GM21723 (cell line): ENCODE measurements at regions not wholly inside any gene's neighbourhood (a gene's known extent, or its start where the extent isn't known, plus 50 kb on each side); places are given as distances from the start of the nearest gene placed in this dataset.

Source experiments
- ATAC-seq: cut with Tn5 transposase; IDR thresholded peaks from one replicate; pipeline ENCODE4 v1.9.1; 2021; ENCODE audit warnings: mild to moderate bottlenecking, moderate library complexity; ENCODE audit not compliant: unreplicated experiment

DNA sequence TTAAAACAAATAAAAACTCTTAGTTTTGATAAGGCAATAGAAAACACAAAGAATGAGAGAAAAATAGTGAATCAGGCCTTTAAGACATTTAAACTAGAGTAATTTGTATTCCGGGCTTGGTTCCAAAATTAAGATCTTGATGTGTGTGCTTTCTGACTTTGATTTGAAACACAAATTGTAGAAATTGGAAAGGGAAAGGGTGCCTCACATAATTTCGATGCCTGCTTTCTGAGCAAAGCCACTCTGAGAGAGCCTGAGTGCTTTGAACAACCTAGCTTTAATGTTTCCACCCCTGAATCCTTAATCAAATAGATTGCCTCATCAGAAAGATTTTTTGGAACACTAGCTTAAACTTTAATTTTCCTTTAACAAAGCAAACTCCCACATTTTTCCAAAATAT lies 666.8 kb downstream of the PCDH18 start:
- no peak for ATAC-seq

DNA sequence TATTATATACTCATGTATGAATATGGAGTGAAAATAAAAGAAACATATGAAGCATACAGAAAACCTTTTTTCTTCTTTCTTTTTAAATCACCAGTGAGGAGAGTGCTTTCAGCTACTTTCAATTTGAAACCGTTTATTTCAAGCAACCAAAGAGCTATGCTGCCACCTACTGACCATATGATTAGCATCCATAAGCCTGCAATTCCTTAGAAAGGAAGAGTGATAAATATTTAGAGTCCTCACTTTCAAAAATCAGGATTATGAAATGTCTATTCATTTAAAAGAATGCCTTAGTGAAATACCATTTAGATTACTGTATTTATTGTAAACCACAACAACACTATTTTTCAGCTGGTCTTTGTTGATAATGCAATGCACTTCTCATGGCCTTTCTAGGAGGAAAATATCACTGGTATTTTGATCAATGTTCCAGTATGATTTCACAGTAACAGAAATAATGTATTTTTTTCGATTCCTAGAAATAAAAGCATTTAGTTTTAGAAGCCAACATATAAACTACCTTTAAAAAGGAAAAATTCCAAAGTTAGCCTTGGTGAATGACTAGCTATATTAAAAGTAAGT lies 667.6 kb downstream of the PCDH18 start:
- peak; percentile 97 for ATAC-seq

DNA sequence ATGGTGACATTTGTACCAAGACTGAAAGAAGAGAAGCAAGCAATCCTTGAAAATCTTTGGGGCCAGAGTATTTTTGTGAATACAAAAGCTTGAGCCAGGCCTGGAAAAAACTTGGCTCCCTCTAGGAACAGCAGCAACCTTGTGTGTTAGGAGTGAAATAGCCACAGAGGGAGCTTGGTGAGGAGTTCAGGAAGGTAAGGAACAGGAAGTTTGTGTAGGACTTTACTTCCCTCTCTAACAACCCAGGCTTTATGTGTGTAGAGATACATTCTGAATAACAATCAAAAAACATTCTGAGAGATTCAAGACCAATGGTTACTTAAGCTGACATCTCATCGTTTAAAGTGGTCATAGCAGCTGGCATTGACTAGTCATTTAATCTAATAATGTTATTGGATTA lies 668.5 kb downstream of the PCDH18 start:
- ATAC-seq, result no peak

DNA sequence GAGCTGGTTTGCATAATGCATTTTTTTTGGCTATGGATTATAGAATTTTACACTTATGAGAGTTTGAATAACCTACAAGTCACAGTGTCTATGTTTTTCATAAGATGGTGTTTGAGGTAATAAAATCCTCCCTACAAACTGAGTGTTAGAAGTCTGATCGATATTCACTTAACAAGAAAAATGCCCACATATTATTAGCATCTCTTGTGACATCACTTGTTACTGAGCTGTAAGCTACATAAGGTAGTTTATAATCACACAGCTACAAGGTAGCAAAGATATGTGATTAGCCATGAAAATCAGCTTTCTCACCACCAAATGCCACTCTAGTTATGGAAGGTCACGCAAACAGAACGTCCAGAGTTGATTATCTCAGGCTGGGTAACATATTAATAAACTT lies 669.6 kb downstream of the PCDH18 start:
- no peak for ATAC-seq

DNA sequence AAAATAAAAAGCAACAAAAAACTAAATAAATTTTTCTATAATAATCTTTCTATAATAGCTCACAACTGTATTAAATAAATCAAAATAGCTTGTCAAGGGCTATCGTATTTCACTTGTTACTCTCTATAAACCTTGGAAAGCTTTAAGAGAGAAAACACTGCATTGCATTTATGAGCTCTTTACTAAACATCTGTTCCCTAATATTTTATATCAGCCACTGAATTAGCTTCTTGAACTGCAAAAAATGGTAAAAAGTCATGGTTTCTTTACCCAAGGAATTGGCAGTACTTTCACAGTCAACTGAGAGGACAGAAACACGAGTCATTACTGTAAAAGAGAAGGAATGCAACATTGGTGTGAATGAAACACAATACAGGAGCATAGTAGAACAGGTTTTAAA lies 671.2 kb downstream of the PCDH18 start:
- ATAC-seq, result no peak

DNA sequence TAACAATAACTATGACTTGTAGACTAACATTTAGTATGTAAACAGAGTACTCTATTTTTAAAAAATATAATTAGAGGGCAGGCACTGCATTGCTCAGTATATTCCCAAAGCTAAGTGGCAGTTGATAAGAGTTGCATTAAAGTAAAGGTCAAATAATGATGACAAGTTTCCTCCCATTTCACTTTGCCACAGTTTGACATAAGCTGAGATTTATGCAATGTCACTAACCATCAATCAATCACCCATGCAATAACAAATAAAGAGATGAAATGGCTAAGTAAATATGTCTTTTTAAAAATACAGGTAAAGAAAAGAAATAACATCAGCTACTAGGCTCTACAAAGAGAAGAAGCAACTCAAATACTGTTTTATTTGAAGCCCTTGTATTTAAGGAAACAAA lies 673.4 kb downstream of the PCDH18 start:
- no peak for ATAC-seq

DNA sequence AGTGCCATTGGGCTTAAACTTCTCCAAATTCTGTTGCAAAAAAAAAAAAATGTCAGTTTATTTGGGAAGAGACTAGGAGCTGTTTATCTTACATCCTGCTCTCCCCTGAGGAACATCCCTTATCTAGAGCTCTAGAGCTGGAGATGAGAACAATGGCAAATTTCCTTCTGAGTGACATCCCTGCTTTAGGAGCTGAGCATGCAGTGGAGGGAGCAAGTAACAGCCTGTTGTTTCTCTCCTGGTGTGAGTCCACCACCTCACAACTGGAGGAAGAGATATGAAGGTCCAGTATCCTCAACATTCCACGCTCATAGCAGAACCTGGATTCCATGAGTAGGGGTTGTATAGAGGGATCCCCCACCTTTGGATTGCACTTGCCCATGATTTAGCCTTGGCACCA lies 676.4 kb downstream of the PCDH18 start:
- ATAC-seq, result no peak

DNA sequence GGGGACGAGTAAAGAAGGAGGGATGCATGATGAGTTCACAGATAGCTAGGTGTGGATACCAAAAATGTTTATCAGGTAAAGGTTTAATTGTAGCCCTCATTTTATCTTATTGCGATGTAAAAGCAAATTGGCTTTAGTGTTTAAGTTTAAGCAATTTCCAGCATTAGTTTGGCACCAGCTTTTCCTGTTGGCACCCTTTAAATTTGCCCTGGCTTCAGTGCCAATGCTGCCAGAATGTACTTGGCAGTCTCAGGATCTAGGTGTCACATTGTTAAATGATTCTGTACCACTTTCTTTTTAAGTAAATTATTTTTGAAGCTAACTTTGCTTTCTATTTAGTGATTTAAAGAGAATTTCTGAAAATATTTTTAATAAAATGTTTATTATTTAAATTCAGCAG lies 681.8 kb downstream of the PCDH18 start:
- no peak for ATAC-seq

DNA sequence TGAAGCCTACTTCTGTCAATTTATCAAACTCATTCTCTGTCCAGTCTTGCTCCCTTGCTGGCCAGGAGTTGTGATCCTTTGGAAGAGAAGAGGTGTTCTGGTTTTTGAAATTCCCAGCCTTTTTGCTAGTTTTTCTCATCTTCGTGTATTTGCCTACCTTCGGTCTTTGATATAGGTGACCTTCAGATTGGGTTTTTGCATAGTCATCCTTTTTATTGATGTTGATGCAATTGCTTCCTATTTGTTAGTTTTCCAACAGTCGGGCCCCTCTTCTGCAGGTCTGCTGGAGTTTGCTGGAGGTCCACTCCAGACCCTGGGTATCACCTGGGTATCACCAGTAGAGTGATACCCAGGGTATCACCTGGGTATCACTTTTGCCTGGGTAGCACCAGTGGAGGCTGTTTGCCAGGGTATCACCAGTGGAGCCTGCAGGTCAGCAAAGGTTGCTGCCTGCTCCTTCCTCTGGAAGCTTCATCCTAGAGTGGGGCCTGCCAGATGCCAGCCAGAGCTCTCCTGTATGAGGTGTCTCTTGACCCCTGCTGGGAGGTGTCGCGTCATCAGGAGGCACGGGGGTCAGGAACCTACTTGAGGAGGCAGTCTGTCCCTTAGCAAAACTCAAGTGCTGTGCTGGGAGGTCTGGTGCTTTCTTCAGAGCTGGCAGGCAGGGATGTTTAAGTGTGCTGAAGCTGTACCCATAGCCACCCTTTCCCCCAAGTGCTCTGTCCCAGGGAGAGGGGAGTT lies 684.2 kb downstream of the PCDH18 start:
- no peak for ATAC-seq

DNA sequence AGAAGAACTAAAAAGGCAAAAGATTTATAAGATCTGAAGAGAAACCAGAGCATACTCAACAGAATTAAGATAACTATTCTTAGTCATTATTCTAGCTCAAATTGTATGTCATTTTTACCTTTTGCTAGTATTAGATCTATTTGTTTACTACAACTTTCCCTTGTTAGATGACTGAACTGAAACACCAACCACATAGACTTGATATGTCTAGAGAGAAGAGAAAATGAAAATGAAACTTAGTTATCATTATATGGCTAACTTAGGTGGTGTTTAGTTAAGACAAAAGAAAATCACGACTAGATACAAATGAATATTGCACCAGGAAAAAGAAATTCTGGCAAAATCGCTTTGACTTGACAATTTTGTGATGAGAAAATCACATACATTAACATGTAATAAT lies 690.8 kb downstream of the PCDH18 start:
- no peak for ATAC-seq

DNA sequence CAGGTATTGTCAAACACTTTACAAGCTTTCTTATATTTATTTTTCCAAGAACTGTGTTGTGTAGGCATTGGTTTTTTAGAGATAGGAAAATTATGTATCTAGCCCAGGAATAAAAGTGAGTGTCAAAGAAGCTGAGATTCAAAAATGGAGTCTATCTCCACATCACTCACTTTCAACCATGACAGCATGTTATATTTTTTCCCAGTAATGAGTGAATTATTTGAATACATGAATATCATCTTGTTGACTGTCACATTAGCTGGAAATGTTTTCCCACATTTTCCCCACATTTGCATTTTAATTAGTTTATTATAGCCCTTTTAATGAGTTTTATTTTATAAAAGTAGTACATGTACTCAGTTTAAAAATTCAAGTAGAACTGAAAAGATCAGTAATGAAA lies 693.7 kb downstream of the PCDH18 start:
- no peak for ATAC-seq

DNA sequence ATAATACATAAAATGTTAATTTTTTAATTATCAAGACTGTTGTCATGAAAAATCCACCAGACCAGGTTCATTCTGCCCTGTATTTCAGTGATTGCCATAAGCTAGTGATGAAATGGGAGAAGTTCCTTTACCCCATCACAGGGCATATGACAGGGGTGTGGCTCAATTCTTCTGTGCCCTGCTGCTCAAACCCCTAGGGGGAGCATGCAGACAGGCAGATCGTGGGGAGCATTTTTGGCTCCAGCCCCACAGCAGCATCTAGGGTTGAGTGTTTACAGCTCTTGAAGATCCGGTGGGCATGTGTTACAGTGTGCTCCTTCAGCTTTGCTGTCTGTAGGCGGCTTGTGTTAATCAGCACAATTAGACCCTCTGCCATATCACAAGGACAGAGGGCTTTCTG lies 700.7 kb downstream of the PCDH18 start:
- no peak for ATAC-seq

DNA sequence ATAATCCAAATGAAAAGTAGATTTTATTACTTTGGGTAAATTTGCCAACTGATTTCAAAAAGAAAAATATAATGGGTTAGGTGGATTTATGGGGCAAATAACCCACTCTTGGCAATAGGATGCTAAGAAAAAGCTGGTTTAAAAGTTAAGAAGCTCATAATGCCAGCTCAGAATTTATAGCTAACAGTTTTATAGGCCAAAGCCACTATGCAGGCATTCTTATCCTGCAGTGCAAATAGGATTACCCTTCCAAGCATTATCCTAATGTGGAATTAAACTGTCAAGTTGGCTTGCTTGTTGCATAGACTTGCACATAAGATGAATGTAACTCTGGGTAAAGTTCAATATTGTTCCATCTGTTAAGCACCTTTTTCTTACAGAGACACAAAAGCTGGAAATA lies 703.0 kb downstream of the PCDH18 start:
- ATAC-seq, result no peak

DNA sequence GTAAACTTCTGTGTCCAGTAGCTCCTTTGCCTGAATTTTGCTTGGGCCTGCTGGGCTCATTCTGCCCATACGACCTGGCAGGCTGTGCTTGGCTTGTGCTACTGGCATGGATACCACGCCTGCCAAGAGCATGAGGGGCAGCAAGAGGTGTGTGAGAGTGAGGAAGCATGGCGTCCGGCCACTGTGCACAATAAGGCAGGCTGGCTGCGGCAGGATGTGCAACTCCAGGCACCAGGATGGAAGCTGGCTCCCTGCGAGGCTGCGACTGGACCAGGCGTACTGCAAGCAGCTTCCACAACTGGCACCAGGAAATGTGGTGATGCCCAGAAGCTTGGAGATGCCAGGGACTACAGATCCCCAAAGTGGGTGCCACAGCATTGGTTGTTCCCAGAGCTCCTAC lies 709.3 kb downstream of the PCDH18 start:
- ATAC-seq, result no peak

DNA sequence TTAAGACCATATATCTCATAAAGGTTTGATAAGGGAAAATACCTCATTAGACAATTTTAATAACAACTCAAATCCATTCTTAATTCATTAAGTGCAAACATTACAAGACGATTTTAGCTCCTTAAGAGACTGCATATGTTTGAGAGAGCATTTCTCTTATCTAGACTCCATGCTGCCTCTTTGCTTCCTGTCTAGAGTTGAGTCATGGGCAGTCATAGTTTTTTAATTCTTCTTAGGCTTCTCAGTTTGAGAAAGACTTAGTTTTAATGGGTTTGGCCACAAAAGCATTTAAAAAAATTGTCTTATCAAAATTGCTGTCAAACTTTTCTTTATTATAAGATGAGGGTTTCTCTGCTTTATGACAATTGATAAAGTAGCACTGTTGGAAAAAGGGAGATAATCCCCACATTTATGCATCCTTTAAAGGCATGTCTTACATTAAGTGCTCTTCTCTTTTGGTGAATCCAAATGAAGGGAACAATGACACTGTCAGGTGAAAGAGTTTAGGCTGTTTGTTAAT lies 713.4 kb downstream of the PCDH18 start:
- ATAC-seq, result no peak

DNA sequence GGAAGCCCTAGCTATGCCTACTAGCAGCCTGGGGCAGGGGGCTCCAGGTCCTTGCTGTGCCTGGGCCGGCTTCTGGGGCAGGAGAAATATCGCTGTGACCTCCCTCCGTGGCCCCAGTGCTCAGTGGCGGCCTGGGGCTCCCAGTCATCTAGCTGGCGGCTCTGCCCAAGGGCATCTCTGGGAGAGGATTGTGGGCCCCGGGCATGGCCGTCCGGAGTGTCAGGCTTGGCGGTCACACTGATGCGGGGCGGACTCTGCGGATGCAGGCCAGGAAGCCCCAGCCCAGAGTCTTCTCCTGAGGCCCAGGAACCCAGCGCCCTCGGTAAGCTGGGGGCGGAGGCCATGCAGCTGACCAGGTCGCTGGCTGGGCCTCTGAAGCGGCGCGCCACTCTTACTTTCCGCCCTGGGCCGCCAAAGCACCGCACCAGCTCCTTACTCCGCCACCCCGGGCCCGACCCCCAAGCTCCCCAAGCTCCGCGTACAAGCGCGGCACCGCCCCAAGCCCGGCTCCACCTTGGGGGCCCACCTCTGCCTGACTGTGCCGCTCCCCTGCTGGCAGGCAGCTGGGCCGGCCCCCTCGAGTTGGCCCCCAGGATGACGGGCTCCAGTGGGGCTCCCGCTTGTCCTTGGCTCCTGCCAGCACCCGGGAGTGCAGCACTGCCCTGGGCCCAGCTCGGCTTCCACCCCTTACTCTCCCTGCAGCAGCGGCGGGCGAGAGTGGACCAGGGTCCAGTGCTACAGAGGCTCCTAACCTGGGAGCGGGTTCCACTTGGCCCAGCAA lies 720.0 kb downstream of the PCDH18 start:
- ATAC-seq, result no peak

DNA sequence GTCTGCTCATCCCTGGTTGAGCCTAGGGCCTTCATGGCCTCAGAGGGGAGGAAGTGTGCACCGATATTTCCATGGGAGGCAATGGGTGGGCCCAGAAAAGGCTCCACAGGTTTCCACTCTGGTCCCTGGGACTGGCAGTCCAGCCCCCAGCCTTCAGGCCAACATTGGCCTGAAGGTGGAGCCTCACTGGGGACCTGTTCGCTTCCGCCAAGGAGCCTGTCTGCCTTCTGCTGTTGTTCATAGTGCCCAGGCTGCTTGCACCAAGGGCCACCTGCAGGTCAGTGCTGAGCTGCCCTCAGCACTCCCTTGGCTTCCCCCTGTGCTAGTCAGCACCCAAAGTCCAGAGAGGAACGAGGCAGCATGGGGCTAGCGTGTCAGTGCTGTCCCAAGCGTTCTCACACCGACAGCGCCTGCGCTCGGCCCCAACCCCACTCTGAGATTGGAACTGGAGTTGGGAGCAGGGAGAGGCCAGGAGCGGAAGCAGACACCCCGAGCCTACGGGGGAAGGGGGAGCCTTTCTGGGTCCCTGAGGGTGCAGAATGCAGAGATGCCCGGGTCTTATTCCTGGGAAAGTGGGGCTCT lies 720.7 kb downstream of the PCDH18 start:
- no peak for ATAC-seq

DNA sequence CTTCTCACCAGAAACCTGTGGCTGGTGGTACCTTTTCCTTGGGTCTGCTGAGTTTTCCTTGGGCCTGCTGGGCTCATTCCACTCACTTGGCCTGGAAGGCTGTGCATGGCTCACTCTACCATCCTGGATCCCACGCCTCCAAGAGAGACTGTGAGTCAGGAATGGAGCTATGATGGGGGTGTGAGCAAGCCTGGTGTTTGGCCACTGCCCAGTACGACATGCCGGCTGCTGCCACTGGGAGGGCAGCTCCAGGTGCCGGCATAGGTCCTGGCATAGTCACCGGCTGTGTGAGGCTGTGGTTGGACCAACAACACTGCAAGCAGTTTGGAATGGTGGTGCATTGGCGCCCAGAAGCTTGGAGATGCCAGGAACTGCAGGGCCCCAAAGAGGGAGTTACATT lies 721.7 kb downstream of the PCDH18 start:
- no peak for ATAC-seq

DNA sequence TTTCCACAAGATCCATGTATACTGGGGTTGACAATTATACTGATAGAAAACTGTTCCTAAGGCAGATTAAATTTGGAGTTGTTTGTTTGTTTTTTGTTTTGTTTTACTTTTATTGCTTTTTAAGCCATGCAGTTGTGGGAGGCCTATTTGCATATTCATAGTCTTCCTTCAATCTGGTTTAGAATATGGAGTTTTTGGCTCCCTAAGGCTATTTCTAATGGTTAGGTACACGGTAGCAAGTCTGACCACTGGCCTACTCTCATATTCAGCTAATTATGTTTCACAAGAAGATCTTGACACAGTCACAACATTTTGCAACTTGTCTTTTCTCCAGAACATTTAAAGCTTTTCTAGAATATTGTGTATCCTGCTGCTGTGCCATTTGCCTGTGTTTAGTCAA lies 725.5 kb downstream of the PCDH18 start:
- no peak for ATAC-seq

DNA sequence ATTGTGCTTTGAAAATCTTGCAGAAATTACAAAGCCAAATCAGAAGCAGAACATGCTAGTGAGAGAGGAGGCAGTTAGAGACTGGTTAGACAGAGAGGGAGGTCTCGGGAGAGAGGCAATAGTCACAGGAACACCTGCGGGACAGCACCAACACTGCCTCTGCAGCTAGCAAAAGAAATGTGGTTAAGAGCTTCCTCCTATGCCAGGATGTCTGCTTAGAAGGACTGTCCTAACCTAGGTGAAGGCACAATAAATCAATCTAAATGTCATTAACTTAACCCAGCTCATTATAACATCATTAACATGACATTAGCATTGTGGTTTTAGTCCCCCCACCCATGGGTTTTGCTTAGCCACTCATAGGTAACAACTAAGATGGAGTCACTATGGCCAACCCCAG lies 726.7 kb downstream of the PCDH18 start:
- no peak for ATAC-seq

DNA sequence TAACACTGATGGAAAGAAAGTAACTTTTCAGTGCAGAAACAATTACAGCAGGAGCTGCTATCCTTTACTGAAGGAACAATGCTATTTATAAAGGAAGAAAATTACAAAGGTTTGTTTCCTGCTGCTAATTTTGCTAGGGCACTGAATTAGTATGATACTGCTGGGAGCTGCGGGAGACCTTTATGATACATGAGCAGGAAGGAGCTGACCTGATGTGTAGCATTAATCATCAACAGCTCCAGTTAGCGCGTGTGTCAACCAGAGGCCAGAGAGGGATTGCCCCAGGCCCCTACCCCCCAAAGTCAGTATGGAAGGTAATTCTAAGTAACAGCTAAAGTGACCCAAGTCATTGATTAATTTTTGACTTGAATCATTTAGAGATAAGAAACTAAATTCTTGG lies 728.9 kb downstream of the PCDH18 start:
- no peak for ATAC-seq

DNA sequence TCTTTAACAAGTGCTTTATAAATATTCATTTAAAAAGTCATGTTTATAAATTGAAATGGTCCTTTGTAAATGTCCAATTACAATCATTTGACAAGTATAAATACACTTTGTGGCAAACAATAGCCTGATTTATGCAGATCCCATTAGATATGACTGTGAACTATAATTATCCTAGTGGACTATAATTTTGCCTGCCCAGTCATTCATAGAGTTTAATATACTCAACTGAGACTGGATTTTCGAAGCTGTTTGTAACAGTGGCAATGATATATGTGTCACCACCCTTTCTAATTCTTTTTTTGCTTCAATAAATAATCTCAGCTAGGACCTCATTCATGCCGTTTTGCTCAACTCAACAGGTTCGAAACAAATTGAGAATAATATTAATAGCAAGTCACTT lies 732.0 kb downstream of the PCDH18 start:
- ATAC-seq, result no peak
